Hepatocyte (in vitro differentiated cells): ENCODE measurements at regions not wholly inside any gene's neighbourhood (a gene's known extent, or its start where the extent isn't known, plus 50 kb on each side); places are given as distances from the start of the nearest gene placed in this dataset.

Experiments
- DNase-seq: peaks from one replicate; pipeline ENCODE4 v3.0.0-alpha.2; 2016; ENCODE audit warnings: low spot score
- H2AFZ ChIP-seq: fragments of 200-600 bp; sonication (generic); 2 replicates; pipeline ENCODE4 v1.6.0; 2016; ENCODE audit warnings: antibody characterized with exemption, mild to moderate bottlenecking
- H3K27ac ChIP-seq: fragments of 200-600 bp; sonication (generic); 2 replicates; pipeline ENCODE4 v1.5.1; 2016; ENCODE audit warnings: mild to moderate bottlenecking
- H3K27me3 ChIP-seq: fragments of 200-600 bp; sonication (generic); 2 replicates; pipeline ENCODE4 v1.6.1; 2016
- H3K36me3 ChIP-seq: fragments of 200-600 bp; sonication (generic); replicated peaks from 2 replicates; pipeline ENCODE4 v1.5.1; 2016; ENCODE audit warnings: low read depth; ENCODE audit not compliant: insufficient read depth
- H3K4me1 ChIP-seq: fragments of 200-600 bp; sonication (generic); 2 replicates; pipeline ENCODE4 v1.5.1; 2016; ENCODE audit warnings: mild to moderate bottlenecking, moderate library complexity; ENCODE audit not compliant: insufficient read depth
- H3K4me2 ChIP-seq: fragments of 200-600 bp; sonication (generic); 2 replicates; pipeline ENCODE4 v1.6.0; 2016
- H3K4me3 ChIP-seq: fragments of 200-600 bp; sonication (generic); 2 replicates; pipeline ENCODE4 v1.5.1; 2016; ENCODE audit warnings: mild to moderate bottlenecking
- H3K79me2 ChIP-seq: fragments of 200-600 bp; sonication (generic); 2 replicates; pipeline ENCODE4 v1.6.0; 2017; ENCODE audit warnings: mild to moderate bottlenecking
- H3K9me2 ChIP-seq: fragments of 200-600 bp; sonication (generic); replicated peaks from 2 replicates; pipeline ENCODE4 v1.6.0; 2017; ENCODE audit warnings: mild to moderate bottlenecking; ENCODE audit not compliant: insufficient read depth
- H3K9me3 ChIP-seq: fragments of 200-600 bp; sonication (generic); 2 replicates; pipeline ENCODE4 v1.5.1; 2016; ENCODE audit warnings: low read depth, mild to moderate bottlenecking
- H4K20me1 ChIP-seq: fragments of 200-600 bp; sonication (generic); 2 replicates; pipeline ENCODE4 v1.6.0; 2016; ENCODE audit warnings: mild to moderate bottlenecking; ENCODE audit not compliant: insufficient read depth, poor library complexity, severe bottlenecking
- EZH2 ChIP-seq: fragments of 200-600 bp; sonication (generic); IDR thresholded peaks from 2 replicates; pipeline ENCODE4 v1.6.1; 2016; ENCODE audit warnings: antibody characterized with exemption, mild to moderate bottlenecking, borderline replicate concordance
- EZH2phosphoT487 ChIP-seq: fragments of 200-600 bp; sonication (generic); IDR thresholded peaks from one replicate; pipeline ENCODE4 v1.6.1; 2018; ENCODE audit warnings: antibody characterized with exemption, mild to moderate bottlenecking, low read depth, moderate library complexity; ENCODE audit not compliant: unreplicated experiment, severe bottlenecking
- WGBS: methylation state at CpG from one replicate; pipeline ENCODE4 v1.1.6; 2016; ENCODE audit warnings: low lambda C conversion rate; ENCODE audit errors: missing lambda C conversion rate; 5-methylcytosine and 5-hydroxymethylcytosine counted together
- TF ChIP-seq, protein P1 (sequence below): fragments of 200-600 bp; sonication (generic); IDR thresholded peaks from 2 replicates; pipeline ENCODE4 v1.5.1; 2016; ENCODE audit warnings: antibody characterized with exemption, mild to moderate bottlenecking; ENCODE audit not compliant: poor library complexity

DNA sequence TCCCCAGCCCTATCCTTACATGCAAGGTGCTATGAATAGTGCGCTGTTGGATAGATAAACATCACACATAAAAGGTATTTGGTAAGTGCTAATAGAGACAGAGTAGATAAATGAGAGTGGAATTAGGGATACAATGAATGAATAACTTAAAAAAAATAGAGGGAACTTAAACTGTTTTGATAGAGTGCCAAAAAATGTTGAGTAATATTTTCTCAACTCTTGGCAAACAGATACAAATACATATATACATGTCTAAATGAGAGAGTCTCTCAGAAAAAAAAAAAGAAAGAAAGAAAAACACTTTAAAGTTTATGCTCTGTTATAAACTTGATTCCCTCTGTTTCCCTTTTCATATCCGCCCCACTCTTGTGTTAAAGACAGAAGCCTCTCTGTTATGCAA lies 667.4 kb downstream of the ROBO2 start:
- no peaks in the 10 kb centered on the region for H3K9me2 ChIP-seq
- DNase-seq: no peak
- H4K20me1 ChIP-seq: no peaks in the 10 kb centered on the region
- no peaks in the 10 kb centered on the region for H3K4me1 ChIP-seq
- no peak overlapping the region for H3K4me3 ChIP-seq
- TF ChIP-seq, protein P1, sequence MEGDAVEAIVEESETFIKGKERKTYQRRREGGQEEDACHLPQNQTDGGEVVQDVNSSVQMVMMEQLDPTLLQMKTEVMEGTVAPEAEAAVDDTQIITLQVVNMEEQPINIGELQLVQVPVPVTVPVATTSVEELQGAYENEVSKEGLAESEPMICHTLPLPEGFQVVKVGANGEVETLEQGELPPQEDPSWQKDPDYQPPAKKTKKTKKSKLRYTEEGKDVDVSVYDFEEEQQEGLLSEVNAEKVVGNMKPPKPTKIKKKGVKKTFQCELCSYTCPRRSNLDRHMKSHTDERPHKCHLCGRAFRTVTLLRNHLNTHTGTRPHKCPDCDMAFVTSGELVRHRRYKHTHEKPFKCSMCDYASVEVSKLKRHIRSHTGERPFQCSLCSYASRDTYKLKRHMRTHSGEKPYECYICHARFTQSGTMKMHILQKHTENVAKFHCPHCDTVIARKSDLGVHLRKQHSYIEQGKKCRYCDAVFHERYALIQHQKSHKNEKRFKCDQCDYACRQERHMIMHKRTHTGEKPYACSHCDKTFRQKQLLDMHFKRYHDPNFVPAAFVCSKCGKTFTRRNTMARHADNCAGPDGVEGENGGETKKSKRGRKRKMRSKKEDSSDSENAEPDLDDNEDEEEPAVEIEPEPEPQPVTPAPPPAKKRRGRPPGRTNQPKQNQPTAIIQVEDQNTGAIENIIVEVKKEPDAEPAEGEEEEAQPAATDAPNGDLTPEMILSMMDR: no peak
- TF ChIP-seq EZH2 (no peak), EZH2phosphoT487 (no peak)
- no peak overlapping the region for H3K4me2 ChIP-seq
- no peak overlapping the region for H3K27ac ChIP-seq
- H3K27me3 ChIP-seq: no peaks in the 10 kb centered on the region
- H2AFZ ChIP-seq: no peak overlapping the region
- 95% methylated on average over 2 of the region's 2 CpGs for WGBS
- no peaks in the 10 kb centered on the region for H3K79me2 ChIP-seq
- no peaks in the 10 kb centered on the region for H3K9me3 ChIP-seq
- no peaks in the 10 kb centered on the region for H3K36me3 ChIP-seq

DNA sequence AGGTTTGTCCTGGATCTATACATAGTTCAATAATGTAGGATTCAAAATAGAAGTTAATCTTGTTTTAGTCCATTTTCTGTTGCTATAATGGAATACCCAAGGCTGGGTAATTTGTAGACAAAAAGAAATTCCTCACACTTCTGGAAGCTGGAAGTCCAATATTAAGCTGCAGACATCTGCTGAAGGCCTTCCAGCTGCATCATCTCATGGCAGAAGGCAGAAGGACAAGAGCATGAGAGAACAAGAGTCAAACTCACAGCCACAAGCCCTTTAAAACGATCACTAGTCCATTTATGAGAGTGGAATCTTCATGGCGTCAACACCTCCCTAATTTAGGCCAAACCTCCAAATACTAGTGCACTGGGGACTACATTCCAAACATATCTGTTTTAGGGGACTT lies 669.3 kb downstream of the ROBO2 start:
- 83% methylated on average over 2 of the region's 2 CpGs for WGBS
- no peak overlapping the region for H3K27ac ChIP-seq
- no peak for TF ChIP-seq EZH2
- TF ChIP-seq, protein P1: no peak
- no peak for TF ChIP-seq EZH2phosphoT487

DNA sequence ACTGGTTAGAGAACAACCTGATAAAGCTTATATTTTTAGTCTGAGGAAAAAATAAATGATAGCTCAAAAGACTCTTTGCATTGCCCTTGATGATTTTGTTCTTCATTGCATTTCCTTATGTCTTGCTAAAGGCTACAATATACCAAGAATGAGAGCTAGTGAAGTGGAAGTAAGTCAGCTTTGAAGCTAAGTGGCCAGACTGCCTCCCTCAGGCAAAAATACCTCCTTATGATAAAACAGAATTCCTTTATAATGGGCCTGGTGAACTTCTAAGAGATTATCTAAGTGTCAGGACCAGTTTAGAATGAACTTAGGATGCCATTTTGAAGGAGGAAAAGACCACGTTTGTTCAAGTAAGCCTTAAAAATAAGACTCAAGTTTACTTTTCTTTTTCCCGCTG lies 678.4 kb downstream of the ROBO2 start:
- Histone ChIP-seq H3K79me2 (no peaks in the 10 kb centered on the region), H3K9me2 (no peaks in the 10 kb centered on the region), H3K36me3 (no peaks in the 10 kb centered on the region), H3K4me3 (no peak overlapping the region), H3K4me2 (no peak overlapping the region), H3K9me3 (no peaks in the 10 kb centered on the region), H4K20me1 (no peaks in the 10 kb centered on the region), H3K27ac (no peak overlapping the region), H3K4me1 (no peaks in the 10 kb centered on the region), H3K27me3 (no peaks in the 10 kb centered on the region), H2AFZ (no peak overlapping the region)
- 38% methylated on average over 2 of the region's 2 CpGs for WGBS
- TF ChIP-seq EZH2phosphoT487: no peak
- TF ChIP-seq, protein P1: no peak
- TF ChIP-seq EZH2: no peak
- no peak for DNase-seq

More for the DNA sequence above, 669.3 kb downstream of the ROBO2 start:
- H4K20me1 ChIP-seq: no peaks in the 10 kb centered on the region
- H3K27me3 ChIP-seq: no peaks in the 10 kb centered on the region
- H3K9me2 ChIP-seq: no peaks in the 10 kb centered on the region
- H2AFZ ChIP-seq: no peak overlapping the region
- H3K4me2 ChIP-seq: no peak overlapping the region
- DNase-seq: no peak
- no peaks in the 10 kb centered on the region for H3K9me3 ChIP-seq
- no peaks in the 10 kb centered on the region for H3K36me3 ChIP-seq
- no peaks in the 10 kb centered on the region for H3K79me2 ChIP-seq
- H3K4me1 ChIP-seq: no peaks in the 10 kb centered on the region
- no peak overlapping the region for H3K4me3 ChIP-seq

DNA sequence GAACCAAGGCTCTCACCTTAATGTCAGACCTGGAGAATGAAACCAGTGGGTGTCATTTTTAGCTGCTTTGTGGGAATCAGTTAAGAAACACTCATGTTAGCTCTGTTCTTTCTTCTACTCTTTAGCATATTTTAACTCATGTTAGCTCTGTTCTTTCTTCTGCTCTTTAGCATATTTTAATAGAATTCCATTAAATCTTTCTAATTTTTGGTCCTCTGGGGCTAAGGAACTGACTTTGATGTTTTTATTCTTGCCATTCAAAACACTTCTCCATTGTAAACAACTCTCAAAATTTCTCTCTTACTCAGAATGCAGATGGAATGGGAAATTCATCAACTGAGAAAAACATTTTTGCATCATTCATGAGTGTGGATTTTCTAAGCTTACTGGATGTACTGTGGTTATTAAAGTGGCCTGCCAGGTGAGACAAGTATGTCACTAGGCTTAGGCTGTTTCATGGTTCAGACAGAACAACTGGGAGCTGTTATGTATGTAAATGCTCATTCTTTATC lies 680.6 kb downstream of the ROBO2 start:
- Histone ChIP-seq H2AFZ (no peak overlapping the region), H4K20me1 (no peaks in the 10 kb centered on the region), H3K4me3 (no peak overlapping the region), H3K9me2 (no peaks in the 10 kb centered on the region), H3K36me3 (no peaks in the 10 kb centered on the region), H3K4me1 (no peaks in the 10 kb centered on the region), H3K4me2 (no peak overlapping the region), H3K79me2 (no peaks in the 10 kb centered on the region), H3K27me3 (no peaks in the 10 kb centered on the region), H3K9me3 (no peaks in the 10 kb centered on the region), H3K27ac (no peak overlapping the region)
- TF ChIP-seq EZH2 (no peak), EZH2phosphoT487 (no peak)
- TF ChIP-seq, protein P1: no peak
- no peak for DNase-seq
